DMS53 treated with DMSO at 0.1 percent for 48 hours (cell line): ENCODE measurements at regions not wholly inside any gene's neighbourhood (a gene's known extent, or its start where the extent isn't known, plus 50 kb on each side); places are given as distances from the start of the nearest gene placed in this dataset.
"Not testable (repeated sequence)": the region's sequence is repeated elsewhere in the genome, so short reads cannot be mapped to it uniquely, and the experiment has no call there.

Source experiments
- DNase-seq: peaks from one replicate; lab custom pipeline; 2025; ENCODE audit not compliant: unreplicated experiment; lab: John Stamatoyannopoulos, UW

DNA sequence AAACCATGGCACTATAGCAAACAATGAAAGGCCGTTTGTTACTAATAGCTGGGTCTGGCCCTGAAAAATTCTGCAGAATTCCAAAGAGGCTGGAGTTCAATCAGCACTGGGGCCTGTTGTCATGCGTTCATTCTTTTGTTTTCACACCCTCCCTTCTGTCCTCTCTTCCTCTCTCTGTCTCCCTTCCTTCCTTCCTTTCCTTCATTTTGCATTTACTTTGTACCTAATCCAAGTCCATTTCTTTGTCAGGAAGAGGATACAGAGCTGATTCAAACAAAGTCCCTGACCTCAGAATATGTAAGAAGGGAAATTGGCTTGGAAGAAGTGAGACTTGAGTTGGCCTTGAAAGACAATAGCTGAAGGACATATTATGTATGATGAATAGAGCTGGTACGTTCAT, 119.6 kb upstream of the LDB2 start:
- no peak for DNase-seq

- DNase-seq, result no peak
Observed at GRCh38 chr4:17013382-17014006, 115.0 kb upstream of the LDB2 start.

GRCh38 chr4:17012451-17012850, 114.0 kb upstream of the LDB2 start:
- DNase-seq, result no peak

DNA sequence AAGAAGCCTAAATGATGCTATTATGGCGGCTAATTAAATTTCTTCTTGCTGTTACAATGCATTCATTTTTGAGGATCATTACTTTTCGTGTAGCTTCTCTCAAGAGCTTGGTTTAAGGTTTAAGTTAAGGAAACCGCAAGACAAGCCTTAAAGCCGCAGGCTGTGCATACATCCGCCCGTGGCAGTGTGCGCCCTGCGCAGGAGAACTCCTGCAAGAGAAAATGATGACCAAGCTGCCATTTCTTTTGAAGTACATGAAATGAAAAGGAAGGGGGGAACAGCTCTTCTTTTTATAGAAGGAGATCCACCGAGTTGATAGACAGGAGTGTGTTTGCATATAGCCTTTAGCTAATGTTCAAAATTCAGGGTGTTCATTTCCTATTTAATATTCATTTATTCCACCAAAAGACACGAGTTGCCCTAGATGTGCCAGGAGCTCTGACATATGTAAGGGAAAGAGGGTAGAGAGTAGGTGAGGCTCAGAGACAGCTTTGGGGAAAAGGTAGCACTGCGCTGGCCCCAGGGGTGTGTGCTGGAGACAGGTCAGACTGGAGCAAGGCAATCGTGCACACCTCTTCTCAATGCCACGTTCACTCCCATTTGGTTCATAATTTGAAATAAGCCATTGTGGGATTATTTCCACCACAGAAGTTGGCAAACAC, 112.1 kb upstream of the LDB2 start:
- DNase-seq, result no peak

DNA sequence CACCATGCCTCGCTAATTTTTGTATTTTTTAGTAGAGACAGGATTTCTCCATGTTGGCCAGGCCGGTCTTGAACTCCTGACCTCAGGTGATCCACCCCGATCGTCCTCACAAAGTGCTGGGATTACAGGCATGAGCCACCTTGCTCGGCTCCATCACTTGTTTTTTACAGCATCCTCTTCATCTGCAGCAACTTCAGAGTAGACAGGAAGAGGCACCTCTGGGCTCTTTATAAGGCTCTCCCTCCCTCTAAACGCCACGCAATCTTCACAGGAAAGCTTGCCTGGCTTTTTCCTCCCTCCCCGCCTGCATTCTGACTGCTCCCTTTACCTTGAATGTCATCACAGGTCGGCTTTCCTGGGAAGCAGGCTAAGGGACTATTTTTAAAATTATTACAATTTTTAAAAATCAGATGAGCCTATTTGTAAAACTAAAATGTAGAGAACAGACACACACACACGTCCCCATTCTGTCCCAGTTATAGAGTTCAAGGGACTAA, 111.5 kb upstream of the LDB2 start:
- DNase-seq, result no peak

- no peak for DNase-seq
Observed at GRCh38 chr4:17008834-17009345, 110.4 kb upstream of the LDB2 start.

- DNase-seq, result not testable (repeated sequence)
Observed at GRCh38 chr4:17003606-17004392, 105.4 kb upstream of the LDB2 start.

DNA sequence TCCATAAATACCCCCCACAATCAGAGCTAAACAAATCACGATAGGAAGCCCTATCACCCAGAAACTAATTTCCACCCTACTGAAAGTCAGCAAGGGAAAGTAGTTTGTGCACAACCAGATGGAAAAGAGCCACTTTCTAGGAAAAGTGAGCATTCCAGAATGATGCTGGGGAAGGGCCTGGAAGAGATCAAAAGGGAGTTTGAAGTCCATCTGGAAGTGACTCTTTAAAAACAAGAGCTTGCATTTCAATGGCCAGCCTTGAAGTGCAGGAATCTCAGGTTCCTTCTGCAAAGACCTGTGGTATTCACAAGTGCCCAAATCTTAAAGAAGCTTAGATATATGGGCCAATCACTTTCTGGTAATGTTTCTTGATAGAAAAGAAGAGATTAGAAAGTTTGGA, 97.0 kb upstream of the LDB2 start:
- DNase-seq, result no peak

DNA sequence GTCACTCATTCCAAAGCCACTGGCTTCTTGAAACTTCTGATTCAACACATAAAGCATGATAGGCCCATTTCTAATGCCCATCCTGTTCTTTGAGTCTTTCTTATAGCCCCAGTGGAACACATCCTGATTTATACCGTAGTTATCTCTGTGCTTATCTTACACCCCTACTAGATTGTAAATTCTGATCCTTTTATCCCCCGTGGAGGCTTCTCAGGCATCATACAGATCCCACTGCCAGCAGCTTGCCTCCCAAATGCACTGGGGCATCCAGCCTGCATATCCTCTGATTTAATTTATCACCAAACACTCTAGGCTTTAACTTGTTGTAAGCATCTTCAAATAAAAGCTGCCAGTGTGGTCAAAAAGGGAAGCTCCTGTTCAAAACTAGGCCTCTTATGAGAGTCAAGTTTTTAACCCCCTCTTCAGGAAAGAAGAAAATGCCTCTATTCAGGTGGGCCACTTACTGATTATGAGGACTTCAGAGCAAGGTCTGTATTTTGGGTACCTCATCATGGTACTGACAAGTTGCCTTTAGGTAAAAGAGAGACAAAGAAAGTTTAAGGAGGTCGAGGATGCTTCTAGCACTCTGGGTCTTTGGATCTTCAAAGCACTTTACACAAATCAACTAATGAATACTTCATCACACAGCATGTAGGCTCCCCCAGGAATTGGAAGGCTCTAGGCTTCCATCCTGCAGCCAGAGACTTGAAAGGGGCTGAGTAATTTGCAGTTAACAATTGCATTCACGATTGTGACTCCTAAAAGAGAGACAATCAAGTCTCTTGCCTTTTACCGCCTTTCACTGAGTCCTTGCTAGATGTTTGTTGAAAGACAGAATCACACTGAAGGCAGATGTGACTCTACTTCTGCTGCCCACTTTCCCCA, 95.8 kb upstream of the LDB2 start:
- no peak for DNase-seq

DNA sequence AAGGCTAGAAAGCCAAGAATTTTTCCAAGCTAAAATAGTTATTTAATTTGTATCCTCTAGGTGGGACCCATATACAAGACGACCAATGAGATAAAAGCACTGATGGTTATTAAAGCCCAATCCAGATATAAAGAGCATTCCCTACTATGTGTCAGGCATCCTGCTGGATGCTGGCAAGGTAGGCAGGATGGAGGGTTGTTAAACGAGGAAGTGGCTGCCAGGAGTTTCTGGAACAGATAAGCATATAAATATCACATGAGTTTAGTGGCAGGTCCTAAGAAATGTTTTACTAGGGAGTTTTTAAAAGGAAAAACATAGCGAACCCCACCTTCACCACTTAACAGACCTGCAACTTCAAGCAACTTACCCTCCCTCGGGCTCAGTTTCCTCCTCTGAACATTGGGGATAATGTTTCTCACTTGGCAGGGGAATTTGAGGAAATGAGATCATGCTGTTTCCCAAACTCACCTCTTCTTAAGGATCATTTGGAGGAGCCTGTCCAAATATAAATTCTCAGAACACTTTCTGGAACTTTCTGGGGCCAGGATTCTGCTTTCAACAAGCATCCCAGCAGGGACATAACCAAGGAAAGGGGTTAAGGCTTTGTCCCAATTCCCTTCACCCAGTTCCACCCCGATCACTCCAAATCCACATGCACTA, 94.3 kb upstream of the LDB2 start:
- no peak for DNase-seq

DNA sequence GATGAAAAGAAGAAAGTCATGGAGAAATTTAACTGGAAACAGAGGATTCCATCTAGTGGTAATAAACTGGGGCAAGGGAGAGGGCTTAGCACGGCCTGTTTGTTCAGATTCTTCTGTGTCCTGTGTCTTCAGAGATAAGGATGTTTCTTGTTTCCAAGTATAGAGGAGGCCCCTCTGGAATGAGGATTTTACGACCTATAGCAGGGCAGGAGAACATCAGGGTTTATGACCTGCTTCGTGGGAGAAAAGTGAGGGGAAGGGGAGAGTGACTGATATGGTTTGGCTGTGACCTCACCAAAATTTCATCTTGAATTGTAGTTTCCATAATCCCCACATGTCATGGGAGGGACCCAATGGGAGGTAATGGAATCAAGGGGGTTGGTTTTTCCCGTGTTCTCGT, 93.0 kb upstream of the LDB2 start:
- no peak for DNase-seq

DNA sequence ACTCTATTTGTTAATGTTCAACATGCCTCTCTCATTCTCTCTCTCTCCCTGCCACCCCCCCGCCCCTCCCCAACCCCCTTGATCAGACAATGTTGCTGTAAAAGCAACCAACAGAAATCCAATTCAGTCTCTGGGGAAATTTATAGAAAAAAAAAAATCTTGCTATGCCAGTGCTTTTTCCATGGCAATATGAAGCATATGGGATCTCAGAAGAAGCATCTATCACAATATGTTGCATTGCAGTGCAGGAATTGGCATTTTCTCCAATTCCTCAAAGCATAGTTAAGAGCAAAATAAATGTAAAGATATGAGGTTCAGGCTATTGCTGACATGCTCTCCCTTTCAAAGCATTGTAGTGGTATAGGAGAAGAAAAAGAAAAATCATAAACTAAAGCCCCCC, 90.9 kb upstream of the LDB2 start:
- no peak for DNase-seq

DNA sequence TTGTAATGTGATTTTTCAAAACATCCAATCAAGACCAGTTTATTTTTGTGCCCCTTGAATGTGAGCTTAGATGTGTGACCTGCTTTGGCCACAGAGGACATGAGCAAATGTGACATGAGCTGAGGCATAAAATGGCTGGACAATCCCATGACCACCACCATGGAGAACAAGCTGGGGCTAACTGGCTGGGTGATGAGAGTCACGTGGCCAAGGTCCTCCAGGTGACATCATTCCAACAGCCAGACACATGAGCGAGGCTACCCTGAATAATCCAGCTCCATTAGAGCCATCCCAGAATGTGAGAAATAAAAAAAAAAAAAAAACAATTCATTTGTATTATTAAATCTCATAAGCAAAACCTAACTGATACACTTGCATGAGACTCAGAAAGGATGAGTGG, 90.4 kb upstream of the LDB2 start:
- no peak for DNase-seq

DNA sequence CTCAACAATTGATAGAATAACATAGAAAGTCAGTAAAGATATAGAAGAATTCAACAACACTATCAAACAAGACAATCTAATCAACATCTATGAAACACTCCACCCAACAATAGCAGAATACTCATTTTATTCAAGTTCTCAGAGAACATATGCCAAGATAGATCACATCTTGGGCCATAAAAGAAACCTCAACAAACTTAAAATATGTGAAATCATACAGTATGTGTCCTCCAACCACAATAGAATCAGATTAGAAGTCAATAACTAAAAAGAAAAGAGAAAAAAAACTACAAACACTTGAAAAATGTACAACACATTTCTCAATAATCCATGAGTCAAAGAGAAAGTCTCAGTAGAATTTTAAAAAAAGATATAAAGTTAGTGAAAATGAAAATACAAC, 78.6 kb upstream of the LDB2 start:
- DNase-seq, result no peak

DNA sequence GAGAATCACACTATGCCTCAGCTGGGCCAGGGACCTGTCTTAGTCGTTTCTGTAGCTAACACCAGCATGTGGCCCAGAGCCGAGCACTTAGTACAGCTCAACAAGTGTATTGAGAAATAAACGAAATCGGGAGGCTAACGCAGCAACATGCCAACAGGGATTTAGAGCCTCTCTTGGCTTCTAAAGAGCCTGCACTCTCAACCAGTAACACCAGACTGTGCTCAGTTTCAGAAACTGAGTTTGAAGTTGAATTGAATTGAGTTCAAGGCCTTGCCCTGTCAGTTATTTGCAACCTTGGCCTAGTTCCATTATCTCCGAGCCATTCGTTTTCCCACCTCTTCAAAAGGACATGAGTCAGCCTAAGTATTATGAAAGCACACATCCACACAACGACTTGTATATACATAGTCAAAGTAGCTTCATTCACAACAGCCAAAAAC, 71.3 kb upstream of the LDB2 start:
- no peak for DNase-seq

- DNase-seq, result no peak
Observed at GRCh38 chr4:16967722-16968121, 69.3 kb upstream of the LDB2 start.

DNA sequence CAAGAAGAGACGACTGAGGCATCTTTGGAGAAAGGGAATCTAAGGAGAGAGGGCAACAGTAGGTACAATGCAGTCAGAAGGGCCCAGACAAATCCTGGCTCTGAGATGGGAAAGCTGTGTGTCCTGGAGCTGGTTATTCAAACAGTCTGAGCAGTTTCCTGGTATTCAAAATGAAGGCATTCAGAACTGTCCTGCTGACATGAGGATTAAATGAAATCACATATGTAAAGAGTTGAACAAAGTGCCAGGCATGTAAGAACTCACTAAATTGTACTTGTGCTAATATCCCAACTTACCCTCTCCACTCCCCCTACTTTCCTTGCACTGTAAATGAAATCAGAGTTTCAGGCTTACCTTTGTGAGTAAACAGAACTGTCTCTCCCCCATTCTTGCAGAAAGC, 60.9 kb upstream of the LDB2 start:
- no peak for DNase-seq

DNA sequence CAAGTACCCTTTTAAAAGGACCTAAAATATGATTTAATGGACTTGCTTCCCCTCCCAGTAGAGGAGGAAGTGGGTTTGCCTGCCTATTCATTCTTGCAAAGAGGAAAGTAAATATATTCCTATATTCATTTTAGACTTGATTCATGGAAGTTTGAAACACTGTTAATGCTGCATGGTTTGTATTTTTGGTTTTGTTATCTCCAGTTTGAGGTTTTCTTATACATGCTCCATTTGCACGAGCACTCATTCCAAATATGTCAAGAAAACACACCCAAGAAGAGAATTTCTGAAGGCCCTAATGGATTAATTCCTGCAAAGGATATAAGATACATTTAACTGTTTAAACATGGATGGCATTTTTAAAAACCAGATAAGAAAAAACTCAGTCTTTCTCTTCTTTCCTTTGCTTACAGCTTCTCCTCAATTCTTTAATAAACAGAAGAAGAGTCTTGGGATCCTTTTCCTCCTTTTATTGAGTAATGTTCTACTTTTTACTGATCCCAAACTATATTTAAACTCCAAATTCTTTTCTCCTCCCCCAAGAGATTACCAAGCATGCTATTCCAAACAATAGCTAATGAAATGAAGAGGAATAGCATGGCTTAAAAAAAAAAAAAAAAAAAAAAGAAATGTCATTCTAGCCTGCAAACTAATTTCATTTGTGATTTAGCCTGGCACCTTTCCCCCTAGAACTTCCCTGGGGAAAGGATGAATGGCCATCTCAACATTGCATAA, 54.6 kb upstream of the LDB2 start:
- no peak for DNase-seq

GRCh38 chr4:16952462-16952871, 54.0 kb upstream of the LDB2 start:
- no peak for DNase-seq
